B cell (primary cell): ENCODE measurements at regions not wholly inside any gene's neighbourhood (a gene's known extent, or its start where the extent isn't known, plus 50 kb on each side); places are given as distances from the start of the nearest gene placed in this dataset.

Experiments
- ATAC-seq: fragments of 200-7000 bp; cut with Tn5 transposase; one replicate; pipeline ENCODE4 v1.10.0; 2021; ENCODE audit warnings: low read depth, mild to moderate bottlenecking, moderate number of reproducible peaks, moderate library complexity
- CTCF ChIA-PET: fragments of 350-600 bp; sonication (Branson Sonifier 250); formaldehyde crosslinking; loops from one replicate; lab custom pipeline; 2021; ENCODE audit warnings: antibody characterized with exemption, inconsistent platforms; lab: Charles Lee
- POLR2A ChIA-PET: fragments of 350-600 bp; sonication (Branson Sonifier 250); formaldehyde crosslinking; loops from one replicate; lab custom pipeline; 2021; ENCODE audit warnings: antibody characterized with exemption; lab: Charles Lee
- DNase-seq: peaks from one replicate; pipeline ENCODE4 v3.0.0; 2013
- H2AFZ ChIP-seq: 2 replicates; pipeline ENCODE4 v1.6.1; 2012; ENCODE audit warnings: mild to moderate bottlenecking, low read depth, low read length; ENCODE audit not compliant: insufficient read depth, poor library complexity, severe bottlenecking
- H3K27ac ChIP-seq, 2 donors: 1 replicate in 1 of 2; 2 replicates in 1 of 2; pipeline ENCODE4 v1.5.1; 2012 to 2013; ENCODE audit warnings: low read length in 2 of 2, mild to moderate bottlenecking in 2 of 2, moderate library complexity in 1 of 2
- H3K27me3 ChIP-seq, 4 experiments: fragments of 200-600 bp in 1 of 4; sonication (generic) in 1 of 4; replicated peaks in 1 of 4; 1 replicate in 2 of 4; 2 replicates in 2 of 4; pipeline versions ENCODE4 v1.6.1 to v1.7.0; 2013 to 2016; ENCODE audit warnings: low read length in 3 of 4, mild to moderate bottlenecking in 2 of 4, mixed read lengths in 1 of 4, moderate library complexity in 1 of 4; ENCODE audit not compliant: insufficient read depth in 4 of 4, control insufficient read depth in 3 of 4; ENCODE audit errors: control extremely low read depth in 1 of 4
- H3K36me3 ChIP-seq, 2 experiments: replicated peaks in 1 of 2; 1 replicate in 1 of 2; 2 replicates in 1 of 2; pipeline versions ENCODE4 v1.6.1 to v1.7.1; 2013; ENCODE audit warnings: low read length in 1 of 2; ENCODE audit not compliant: insufficient read depth in 2 of 2, control insufficient read depth in 1 of 2; ENCODE audit errors: control extremely low read depth in 1 of 2, extremely low read depth in 1 of 2
- H3K4me1 ChIP-seq, 2 donors: fragments of 200-600 bp in 1 of 2; sonication (generic) in 1 of 2; 1 replicate in 1 of 2; 2 replicates in 1 of 2; pipeline versions ENCODE4 v1.5.1 to v1.6.1; 2013 to 2017; ENCODE audit warnings: low read length in 2 of 2; ENCODE audit not compliant: control insufficient read depth in 2 of 2, insufficient read depth in 2 of 2
- H3K4me2 ChIP-seq: replicated peaks from 2 replicates; pipeline ENCODE3; 2012; ENCODE audit warnings: mild to moderate bottlenecking, low read depth, low read length; ENCODE audit not compliant: poor library complexity, severe bottlenecking
- H3K4me3 ChIP-seq, 5 experiments: fragments of 200-600 bp in 1 of 5; sonication (generic) in 1 of 5; 1 replicate in 3 of 5; 2 replicates in 2 of 5; pipeline versions ENCODE4 v1.5.1 to v1.7.0; 2011 to 2016; ENCODE audit warnings: low read length in 4 of 5, mild to moderate bottlenecking in 4 of 5, low read depth in 2 of 5, control low read depth in 1 of 5, moderate library complexity in 1 of 5; ENCODE audit not compliant: insufficient read depth in 1 of 5; ENCODE audit errors: control extremely low read depth in 1 of 5, extremely low read depth in 1 of 5
- H3K79me2 ChIP-seq: fragments of 200-600 bp; sonication (generic); one replicate; pipeline ENCODE4 v1.6.0; 2016; ENCODE audit warnings: low read length; ENCODE audit not compliant: control insufficient read depth, insufficient read depth
- H3K9ac ChIP-seq: fragments of 200-600 bp; sonication (generic); 2 replicates; pipeline ENCODE4 v1.6.1; 2017; ENCODE audit warnings: mild to moderate bottlenecking, low read length, moderate library complexity
- H3K9me3 ChIP-seq, 3 donors: one replicate each; pipeline versions ENCODE4 v1.6.1 to v1.7.1; 2013; ENCODE audit warnings: low read length in 2 of 3; ENCODE audit not compliant: control insufficient read depth in 2 of 3, insufficient read depth in 1 of 3; ENCODE audit errors: control extremely low read depth in 1 of 3
- H4K20me1 ChIP-seq: 2 replicates; pipeline ENCODE4 v1.6.0; 2012; ENCODE audit warnings: mild to moderate bottlenecking, low read length; ENCODE audit not compliant: insufficient read depth, control insufficient read depth, poor library complexity, severe bottlenecking
- H3K27ac Mint-ChIP-seq: one replicate; pipeline ENCODE4 v1.8.0; 2021; ENCODE audit warnings: mixed read lengths
- H3K27me3 Mint-ChIP-seq: one replicate; pipeline ENCODE4 v1.8.0; 2021; ENCODE audit warnings: mixed read lengths
- H3K4me1 Mint-ChIP-seq: one replicate; pipeline ENCODE4 v1.8.0; 2021; ENCODE audit warnings: mixed read lengths
- H3K4me3 Mint-ChIP-seq: one replicate; pipeline ENCODE4 v1.8.0; 2021; ENCODE audit warnings: mixed read lengths
- H3K9me3 Mint-ChIP-seq: one replicate; pipeline ENCODE4 v1.8.0; 2022; ENCODE audit warnings: mixed read lengths; ENCODE audit not compliant: insufficient read depth
- EZH2 ChIP-seq: IDR thresholded peaks from 2 replicates; pipeline ENCODE4 v1.6.1; 2012; ENCODE audit warnings: borderline replicate concordance, low read depth, mild to moderate bottlenecking, moderate library complexity, low read length; ENCODE audit not compliant: insufficient read depth, poor library complexity, severe bottlenecking
- WGBS: methylation state at CpG from one replicate; pipeline ENCODE4 v1.1.5; 2013; ENCODE audit warnings: missing lambda C conversion rate; ENCODE audit not compliant: insufficient coverage; 5-methylcytosine and 5-hydroxymethylcytosine counted together
- intact Hi-C: fragments of 100-400 bp; cut with micrococcal nuclease; formaldehyde crosslinking; loops from one replicate; pipeline ENCODE4 v1.10.0; 2022
- TF ChIP-seq, protein P1 (sequence below): fragments of 200-600 bp; IDR thresholded peaks from one replicate; pipeline ENCODE4 v1.8.0; 2022; ENCODE audit warnings: antibody characterized with exemption, mild to moderate bottlenecking

DNA sequence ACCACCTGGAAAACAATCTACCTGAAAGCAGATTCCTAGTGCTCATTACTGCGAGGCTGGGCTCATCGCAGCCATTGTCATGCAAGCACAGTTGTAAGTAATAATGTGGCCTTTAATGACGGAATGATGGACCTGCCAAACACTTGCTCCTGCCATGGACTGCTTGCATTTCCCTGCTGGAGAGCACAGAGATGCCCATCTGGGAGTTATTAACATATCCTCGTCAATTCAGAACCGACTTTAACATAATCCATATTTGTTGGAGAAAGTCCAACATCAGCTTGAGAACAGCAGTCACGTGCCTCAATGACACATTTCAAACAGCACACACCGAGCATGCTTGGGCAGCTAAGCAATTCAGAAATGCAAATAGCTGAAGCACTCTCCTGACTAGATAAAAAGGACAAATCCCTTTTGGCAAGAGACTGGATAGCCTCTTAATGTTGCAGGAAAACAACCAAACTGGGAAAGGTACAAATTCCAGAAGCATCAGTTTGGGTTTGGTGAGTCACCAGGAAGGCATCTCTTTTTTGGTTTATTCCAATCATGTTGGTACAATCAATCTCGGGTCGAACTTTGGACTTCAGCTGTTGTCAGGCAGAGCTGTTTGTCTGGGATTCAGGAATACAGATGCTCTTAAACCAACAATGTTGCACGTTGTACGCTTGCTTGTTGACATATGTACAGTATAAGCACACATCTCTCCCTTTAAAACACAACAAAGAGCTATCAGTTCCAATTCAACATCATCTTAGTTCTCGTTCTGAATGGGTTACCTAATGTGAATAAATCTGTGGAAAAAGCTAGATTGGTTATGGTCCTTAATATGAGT is 395.8 kb downstream of the LNPK start:
- POLR2A ChIA-PET = interaction anchor here (0.7 kb wide), 1 partner anchor 12 kb away, joined by 4 read pairs; no protein-coding TSS in a partner anchor
- CTCF ChIA-PET = no interaction called here
- DNase-seq (no peak), ATAC-seq (no peak)
- H3K36me3 ChIP-seq = no peaks in the 10 kb centered on the region
- TF ChIP-seq EZH2 = no peak
- TF ChIP-seq, protein P1, sequence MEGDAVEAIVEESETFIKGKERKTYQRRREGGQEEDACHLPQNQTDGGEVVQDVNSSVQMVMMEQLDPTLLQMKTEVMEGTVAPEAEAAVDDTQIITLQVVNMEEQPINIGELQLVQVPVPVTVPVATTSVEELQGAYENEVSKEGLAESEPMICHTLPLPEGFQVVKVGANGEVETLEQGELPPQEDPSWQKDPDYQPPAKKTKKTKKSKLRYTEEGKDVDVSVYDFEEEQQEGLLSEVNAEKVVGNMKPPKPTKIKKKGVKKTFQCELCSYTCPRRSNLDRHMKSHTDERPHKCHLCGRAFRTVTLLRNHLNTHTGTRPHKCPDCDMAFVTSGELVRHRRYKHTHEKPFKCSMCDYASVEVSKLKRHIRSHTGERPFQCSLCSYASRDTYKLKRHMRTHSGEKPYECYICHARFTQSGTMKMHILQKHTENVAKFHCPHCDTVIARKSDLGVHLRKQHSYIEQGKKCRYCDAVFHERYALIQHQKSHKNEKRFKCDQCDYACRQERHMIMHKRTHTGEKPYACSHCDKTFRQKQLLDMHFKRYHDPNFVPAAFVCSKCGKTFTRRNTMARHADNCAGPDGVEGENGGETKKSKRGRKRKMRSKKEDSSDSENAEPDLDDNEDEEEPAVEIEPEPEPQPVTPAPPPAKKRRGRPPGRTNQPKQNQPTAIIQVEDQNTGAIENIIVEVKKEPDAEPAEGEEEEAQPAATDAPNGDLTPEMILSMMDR = no peak
- Mint-ChIP-seq H3K4me1 (no peaks in the 10 kb centered on the region), H3K27ac (no peak overlapping the region), H3K4me3 (no peak overlapping the region), H3K9me3 (peaks cover 2% of the 10 kb centered on the region), H3K27me3 (peaks cover 2% of the 10 kb centered on the region)
- H3K4me3 ChIP-seq = no peak overlapping the region
- H3K27ac ChIP-seq = no peak overlapping the region
- H3K27me3 ChIP-seq = no peaks in the 10 kb centered on the region
- 74% methylated on average over 6 of the region's 12 CpGs for WGBS
- no peaks in the 10 kb centered on the region for H3K79me2 ChIP-seq
- no peak overlapping the region for H2AFZ ChIP-seq
- intact Hi-C loops = no loop called here
- H4K20me1 ChIP-seq = no peaks in the 10 kb centered on the region
- H3K4me2 ChIP-seq = no peak overlapping the region
- no peaks in the 10 kb centered on the region for H3K4me1 ChIP-seq
- H3K9ac ChIP-seq = no peak overlapping the region
- H3K9me3 ChIP-seq = no peaks in the 10 kb centered on the region

- H3K9me3 Mint-ChIP-seq = peaks cover 2% of the 10 kb centered on the region
- no peaks in the 10 kb centered on the region for H3K27me3 Mint-ChIP-seq
- intact Hi-C loops = no loop called here
- H3K9ac ChIP-seq = no peak overlapping the region
- TF ChIP-seq, protein P1 = no peak
- no peak for TF ChIP-seq EZH2
- H3K27ac Mint-ChIP-seq = no peak overlapping the region
- ChIA-PET CTCF (no interaction called here), POLR2A (interaction anchor here (0.7 kb wide), 1 partner anchor 12 kb away, joined by 4 read pairs; no protein-coding TSS in a partner anchor)
- no peak overlapping the region for H3K27ac ChIP-seq
- H4K20me1 ChIP-seq = no peaks in the 10 kb centered on the region
- no peaks in the 10 kb centered on the region for H3K27me3 ChIP-seq
- H3K4me1 Mint-ChIP-seq = no peaks in the 10 kb centered on the region
- no peaks in the 10 kb centered on the region for H3K4me1 ChIP-seq
- H3K9me3 ChIP-seq = peaks cover 0 to 1% (median 0%) of the 10 kb centered on the region in 3 donors
- no peak overlapping the region for H3K4me3 Mint-ChIP-seq
- H3K4me3 ChIP-seq = no peak overlapping the region
- no peak for DNase-seq
- H3K36me3 ChIP-seq = no peaks in the 10 kb centered on the region
- H3K4me2 ChIP-seq = no peak overlapping the region
- no peak overlapping the region for H2AFZ ChIP-seq
- no peaks in the 10 kb centered on the region for H3K79me2 ChIP-seq
- no peak for ATAC-seq
- 80% methylated on average over 2 of the region's 5 CpGs for WGBS
Measured at GRCh38 chr2:175605640-175606009, 396.4 kb downstream of the LNPK start.
